ENCODE measurements at regions not wholly inside any gene's neighbourhood (a gene's known extent, or its start where the extent isn't known, plus 50 kb on each side); places are given as distances from the start of the nearest gene placed in this dataset.

DNA sequence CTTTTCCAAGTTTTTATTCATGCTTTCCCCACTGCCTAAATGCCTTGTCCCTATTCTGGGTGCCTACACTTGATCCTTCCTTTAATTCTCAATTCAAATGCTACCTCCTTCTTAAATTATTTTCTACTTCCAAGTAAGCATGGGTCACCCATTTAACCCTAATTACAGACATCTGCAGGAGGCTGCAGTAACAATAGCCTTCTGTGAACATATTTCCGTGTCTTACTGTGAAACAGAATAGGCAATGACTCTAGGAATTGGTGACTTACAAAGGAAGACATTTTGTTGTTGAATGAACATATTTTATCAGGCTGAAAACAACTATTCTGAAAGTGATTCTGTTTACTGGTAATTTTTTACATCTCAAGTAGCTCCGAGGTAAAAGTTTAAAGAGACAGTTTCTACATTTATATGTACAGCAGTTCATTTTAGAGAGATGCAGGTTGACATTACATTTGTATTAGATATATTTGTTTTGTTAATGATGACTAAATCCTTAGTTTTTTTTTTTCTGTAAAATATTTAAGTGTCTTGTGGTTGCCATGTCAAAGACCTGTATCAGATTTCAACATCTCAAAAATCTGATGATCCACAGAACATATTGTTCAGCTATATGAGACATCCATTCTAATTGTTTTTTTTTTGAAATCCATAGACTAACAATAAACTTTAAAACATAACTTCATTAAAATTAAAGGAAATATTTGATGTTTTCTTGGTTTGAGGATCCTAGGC lies 316.8 kb downstream of the CASP12 start:
- TF ChIP-seq POLR2A (IDR thresholded peaks at IDR 0.05): no peak
- TF ChIP-seq, protein P1, sequence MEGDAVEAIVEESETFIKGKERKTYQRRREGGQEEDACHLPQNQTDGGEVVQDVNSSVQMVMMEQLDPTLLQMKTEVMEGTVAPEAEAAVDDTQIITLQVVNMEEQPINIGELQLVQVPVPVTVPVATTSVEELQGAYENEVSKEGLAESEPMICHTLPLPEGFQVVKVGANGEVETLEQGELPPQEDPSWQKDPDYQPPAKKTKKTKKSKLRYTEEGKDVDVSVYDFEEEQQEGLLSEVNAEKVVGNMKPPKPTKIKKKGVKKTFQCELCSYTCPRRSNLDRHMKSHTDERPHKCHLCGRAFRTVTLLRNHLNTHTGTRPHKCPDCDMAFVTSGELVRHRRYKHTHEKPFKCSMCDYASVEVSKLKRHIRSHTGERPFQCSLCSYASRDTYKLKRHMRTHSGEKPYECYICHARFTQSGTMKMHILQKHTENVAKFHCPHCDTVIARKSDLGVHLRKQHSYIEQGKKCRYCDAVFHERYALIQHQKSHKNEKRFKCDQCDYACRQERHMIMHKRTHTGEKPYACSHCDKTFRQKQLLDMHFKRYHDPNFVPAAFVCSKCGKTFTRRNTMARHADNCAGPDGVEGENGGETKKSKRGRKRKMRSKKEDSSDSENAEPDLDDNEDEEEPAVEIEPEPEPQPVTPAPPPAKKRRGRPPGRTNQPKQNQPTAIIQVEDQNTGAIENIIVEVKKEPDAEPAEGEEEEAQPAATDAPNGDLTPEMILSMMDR (IDR thresholded peaks at IDR 0.05 in 4 of 5, conservative IDR thresholded peaks at IDR 0.05 in 1 of 5): no peak
- Histone ChIP-seq H3K36me3 (no peaks in the 10 kb centered on the region), H3K27me3 (peaks cover 0 to 2% (median 0%) of the 10 kb centered on the region in 3 donors), H3K9me3 (no peaks in the 10 kb centered on the region), H3K27ac (no peak overlapping the region), H3K4me3 (no peak overlapping the region), H3K4me1 (no peaks in the 10 kb centered on the region)
- DNase-seq: no peak
- ATAC-seq: no peak
- intact Hi-C loops (cut with DNase I; ENCODE audit: low total_unique reads) (no loop called here), in situ Hi-C loops (cut with MboI; ENCODE audit: low sequenced_read_pairs in 4 of 4) (no loop called here)

GRCh38 chr11:104573441-104573990 lies 324.7 kb downstream of the CASP12 start:
- intact Hi-C loops (cut with DNase I; ENCODE audit: low total_unique reads): no loop called here
- TF ChIP-seq, protein P1 (IDR thresholded peaks at IDR 0.05 in 4 of 5, conservative IDR thresholded peaks at IDR 0.05 in 1 of 5): no peak
- no peak for TF ChIP-seq POLR2A (IDR thresholded peaks at IDR 0.05)
- H3K36me3 ChIP-seq: no peaks in the 10 kb centered on the region
- ATAC-seq: no peak
- no peak overlapping the region for H3K27ac ChIP-seq
- H3K27me3 ChIP-seq: no peaks in the 10 kb centered on the region
- no peak for DNase-seq
- H3K4me1 ChIP-seq: no peaks in the 10 kb centered on the region
- H3K9me3 ChIP-seq: no peaks in the 10 kb centered on the region
- in situ Hi-C loops (cut with MboI; ENCODE audit: low sequenced_read_pairs in 4 of 4): no loop called here
- no peak overlapping the region for H3K4me3 ChIP-seq

GRCh38 chr11:104572279-104572678 lies 326.0 kb downstream of the CASP12 start:
- H3K36me3 ChIP-seq: no peaks in the 10 kb centered on the region
- ATAC-seq (no peak), DNase-seq (no peak)
- H3K4me3 ChIP-seq: no peak overlapping the region
- H3K27ac ChIP-seq: no peak overlapping the region
- intact Hi-C loops (cut with DNase I; ENCODE audit: low total_unique reads): no loop called here
- no peak for TF ChIP-seq POLR2A (IDR thresholded peaks at IDR 0.05)
- TF ChIP-seq, protein P1 (IDR thresholded peaks at IDR 0.05 in 4 of 5, conservative IDR thresholded peaks at IDR 0.05 in 1 of 5): no peak
- no peaks in the 10 kb centered on the region for H3K4me1 ChIP-seq
- in situ Hi-C loops (cut with MboI; ENCODE audit: low sequenced_read_pairs in 4 of 4): no loop called here
- no peaks in the 10 kb centered on the region for H3K9me3 ChIP-seq
- H3K27me3 ChIP-seq: no peaks in the 10 kb centered on the region

- H3K4me3 ChIP-seq: no peak overlapping the region
- H3K9me3 ChIP-seq: no peaks in the 10 kb centered on the region
- intact Hi-C loops (cut with DNase I; ENCODE audit: low total_unique reads) (no loop called here), in situ Hi-C loops (cut with MboI; ENCODE audit: low sequenced_read_pairs in 4 of 4) (no loop called here)
- H3K27me3 ChIP-seq: no peaks in the 10 kb centered on the region
- no peak for ATAC-seq
- TF ChIP-seq, protein P1 (IDR thresholded peaks at IDR 0.05 in 4 of 5, conservative IDR thresholded peaks at IDR 0.05 in 1 of 5): no peak
- TF ChIP-seq POLR2A (IDR thresholded peaks at IDR 0.05): no peak
- DNase-seq: no peak
- H3K4me1 ChIP-seq: no peaks in the 10 kb centered on the region
- H3K36me3 ChIP-seq: no peaks in the 10 kb centered on the region
- no peak overlapping the region for H3K27ac ChIP-seq
Measured at GRCh38 chr11:104570078-104570701, 328.1 kb downstream of the CASP12 start.
